ENCODE measurements at regions not wholly inside any gene's neighbourhood (a gene's known extent, or its start where the extent isn't known, plus 50 kb on each side); places are given as distances from the start of the nearest gene placed in this dataset.

- no peak for DNase-seq (ENCODE audit: low read depth, low spot score)
- Histone ChIP-seq H3K27me3 (ENCODE audit: insufficient read depth, insufficient read length) (no peaks in the 10 kb centered on the region), H3K4me1 (ENCODE audit: insufficient read depth, insufficient read length) (peaks cover 23% of the 10 kb centered on the region), H3K4me3 (ENCODE audit: insufficient read length, low read depth) (no peak overlapping the region), H3K9ac (ENCODE audit: insufficient read length, low read depth) (peak overlapping the region; percentile 26), H3K36me3 (ENCODE audit: insufficient read depth, insufficient read length, low read length) (no peaks in the 10 kb centered on the region), H3K9me3 (ENCODE audit: insufficient read depth, low read length) (no peaks in the 10 kb centered on the region)
- TF ChIP-seq YY1 (IDR thresholded peaks at IDR 0.05; ENCODE audit: insufficient read depth, insufficient read length) (no peak), SUZ12 (IDR thresholded peaks at IDR 0.05; ENCODE audit: extremely low read depth, insufficient read depth, insufficient read length) (no peak), ZNF274 (IDR thresholded peaks at IDR 0.05; ENCODE audit: low read depth, low read length) (no peak)
These were observed 56.5 kb upstream of the GATA2 start for GRCh38 chr3:128549283-128550112.

- Histone ChIP-seq H3K4me1 (ENCODE audit: insufficient read depth, insufficient read length) (peaks cover 20% of the 10 kb centered on the region), H3K27me3 (ENCODE audit: insufficient read depth, insufficient read length) (no peaks in the 10 kb centered on the region), H3K36me3 (ENCODE audit: insufficient read depth, insufficient read length, low read length) (no peaks in the 10 kb centered on the region), H3K9ac (ENCODE audit: insufficient read length, low read depth) (no peak overlapping the region), H3K9me3 (ENCODE audit: insufficient read depth, low read length) (no peaks in the 10 kb centered on the region), H3K4me3 (ENCODE audit: insufficient read length, low read depth) (no peak overlapping the region)
- no peak for DNase-seq (ENCODE audit: low read depth, low spot score)
- TF ChIP-seq YY1 (IDR thresholded peaks at IDR 0.05; ENCODE audit: insufficient read depth, insufficient read length) = no peak
- TF ChIP-seq SUZ12 (IDR thresholded peaks at IDR 0.05; ENCODE audit: extremely low read depth, insufficient read depth, insufficient read length) = no peak
- TF ChIP-seq ZNF274 (IDR thresholded peaks at IDR 0.05; ENCODE audit: low read depth, low read length) = no peak
These were observed 55.7 kb upstream of the GATA2 start for GRCh38 chr3:128548426-128549282.

GRCh38 chr3:128548021-128548420 lies 55.0 kb upstream of the GATA2 start:
- Histone ChIP-seq H3K9me3 (ENCODE audit: insufficient read depth, low read length) (no peaks in the 10 kb centered on the region), H3K4me3 (ENCODE audit: insufficient read length, low read depth) (no peak overlapping the region), H3K36me3 (ENCODE audit: insufficient read depth, insufficient read length, low read length) (no peaks in the 10 kb centered on the region), H3K9ac (ENCODE audit: insufficient read length, low read depth) (no peak overlapping the region), H3K27me3 (ENCODE audit: insufficient read depth, insufficient read length) (no peaks in the 10 kb centered on the region), H3K4me1 (ENCODE audit: insufficient read depth, insufficient read length) (peaks cover 20% of the 10 kb centered on the region)
- no peak for DNase-seq (ENCODE audit: low read depth, low spot score)
- TF ChIP-seq YY1 (IDR thresholded peaks at IDR 0.05; ENCODE audit: insufficient read depth, insufficient read length) (no peak), ZNF274 (IDR thresholded peaks at IDR 0.05; ENCODE audit: low read depth, low read length) (no peak), SUZ12 (IDR thresholded peaks at IDR 0.05; ENCODE audit: extremely low read depth, insufficient read depth, insufficient read length) (no peak)

GRCh38 chr3:128547368-128547987 lies 54.5 kb upstream of the GATA2 start:
- DNase-seq (ENCODE audit: low read depth, low spot score) = no peak
- no peaks in the 10 kb centered on the region for H3K9me3 ChIP-seq (ENCODE audit: insufficient read depth, low read length)
- TF ChIP-seq YY1 (IDR thresholded peaks at IDR 0.05; ENCODE audit: insufficient read depth, insufficient read length) (no peak), ZNF274 (IDR thresholded peaks at IDR 0.05; ENCODE audit: low read depth, low read length) (no peak), SUZ12 (IDR thresholded peaks at IDR 0.05; ENCODE audit: extremely low read depth, insufficient read depth, insufficient read length) (no peak)
- H3K27me3 ChIP-seq (ENCODE audit: insufficient read depth, insufficient read length) = no peaks in the 10 kb centered on the region
- H3K36me3 ChIP-seq (ENCODE audit: insufficient read depth, insufficient read length, low read length) = no peaks in the 10 kb centered on the region
- no peak overlapping the region for H3K9ac ChIP-seq (ENCODE audit: insufficient read length, low read depth)
- no peak overlapping the region for H3K4me3 ChIP-seq (ENCODE audit: insufficient read length, low read depth)
- H3K4me1 ChIP-seq (ENCODE audit: insufficient read depth, insufficient read length) = peaks cover 20% of the 10 kb centered on the region

GRCh38 chr3:128546646-128547045 lies 53.6 kb upstream of the GATA2 start:
- no peak for TF ChIP-seq ZNF274 (IDR thresholded peaks at IDR 0.05; ENCODE audit: low read depth, low read length)
- TF ChIP-seq SUZ12 (IDR thresholded peaks at IDR 0.05; ENCODE audit: extremely low read depth, insufficient read depth, insufficient read length) = no peak
- no peak for TF ChIP-seq YY1 (IDR thresholded peaks at IDR 0.05; ENCODE audit: insufficient read depth, insufficient read length)
- H3K27me3 ChIP-seq (ENCODE audit: insufficient read depth, insufficient read length) = no peaks in the 10 kb centered on the region
- no peak overlapping the region for H3K9ac ChIP-seq (ENCODE audit: insufficient read length, low read depth)
- no peaks in the 10 kb centered on the region for H3K36me3 ChIP-seq (ENCODE audit: insufficient read depth, insufficient read length, low read length)
- peaks cover 19% of the 10 kb centered on the region for H3K4me1 ChIP-seq (ENCODE audit: insufficient read depth, insufficient read length)
- no peak overlapping the region for H3K4me3 ChIP-seq (ENCODE audit: insufficient read length, low read depth)
- no peaks in the 10 kb centered on the region; the same call in 1 of the 2 replicates for H3K9me3 ChIP-seq (ENCODE audit: insufficient read depth, low read length)
- no peak for DNase-seq (ENCODE audit: low read depth, low spot score)

GRCh38 chr3:128545120-128545752 lies 52.2 kb upstream of the GATA2 start:
- Histone ChIP-seq H3K27me3 (ENCODE audit: insufficient read depth, insufficient read length) (no peaks in the 10 kb centered on the region), H3K4me1 (ENCODE audit: insufficient read depth, insufficient read length) (peaks cover 16% of the 10 kb centered on the region), H3K4me3 (ENCODE audit: insufficient read length, low read depth) (no peak overlapping the region), H3K36me3 (ENCODE audit: insufficient read depth, insufficient read length, low read length) (no peaks in the 10 kb centered on the region), H3K9ac (ENCODE audit: insufficient read length, low read depth) (no peak overlapping the region), H3K9me3 (ENCODE audit: insufficient read depth, low read length) (no peaks in the 10 kb centered on the region; the same call in 1 of the 2 replicates)
- TF ChIP-seq SUZ12 (IDR thresholded peaks at IDR 0.05; ENCODE audit: extremely low read depth, insufficient read depth, insufficient read length) (no peak), YY1 (IDR thresholded peaks at IDR 0.05; ENCODE audit: insufficient read depth, insufficient read length) (no peak), ZNF274 (IDR thresholded peaks at IDR 0.05; ENCODE audit: low read depth, low read length) (no peak)
- DNase-seq (ENCODE audit: low read depth, low spot score) = no peak

All from NT2/D1 (cell line).